ENCODE measurements at regions not wholly inside any gene's neighbourhood (a gene's known extent, or its start where the extent isn't known, plus 50 kb on each side); places are given as distances from the start of the nearest gene placed in this dataset.
"Not testable (repeated sequence)": the region's sequence is repeated elsewhere in the genome, so short reads cannot be mapped to it uniquely, and the experiment has no call there.

- H3K4me3 ChIP-seq (ENCODE audit: low read length), result no peak overlapping the region
- intact Hi-C loops (cut with DNase I), result no loop called here
- H3K9me3 ChIP-seq (ENCODE audit: control insufficient read depth, low read length), result peaks cover 4% of the 10 kb centered on the region
- H3K27ac ChIP-seq (ENCODE audit: low read length), result no peak overlapping the region
- ATAC-seq (no peak), DNase-seq (no peak)
- no peaks in the 10 kb centered on the region for H3K27me3 ChIP-seq (ENCODE audit: control insufficient read depth, insufficient read depth)
- WGBS, result 74% methylated on average over 1 of the region's 1 CpG
- H3K4me1 ChIP-seq (ENCODE audit: control insufficient read depth, insufficient read depth, low read length), result no peaks in the 10 kb centered on the region
Observed at GRCh38 chr19:13684021-13684420, 80.3 kb upstream of the MRI1 start.

- H3K27me3 ChIP-seq (ENCODE audit: control insufficient read depth, insufficient read depth), result no peaks in the 10 kb centered on the region
- no peaks in the 10 kb centered on the region for H3K4me1 ChIP-seq (ENCODE audit: control insufficient read depth, insufficient read depth, low read length)
- peaks cover 4% of the 10 kb centered on the region for H3K9me3 ChIP-seq (ENCODE audit: control insufficient read depth, low read length)
- WGBS, result 72% methylated on average over 3 of the region's 3 CpGs
- ATAC-seq, result no peak
- no peak overlapping the region for H3K27ac ChIP-seq (ENCODE audit: low read length)
- intact Hi-C loops (cut with DNase I), result no loop called here
- DNase-seq, result no peak
- no peak overlapping the region for H3K4me3 ChIP-seq (ENCODE audit: low read length)
Observed at GRCh38 chr19:13681509-13681908, 82.8 kb upstream of the MRI1 start.

- ATAC-seq; H3K4me1 ChIP-seq (ENCODE audit: control insufficient read depth, insufficient read depth, low read length); H3K9me3 ChIP-seq (ENCODE audit: control insufficient read depth, low read length); H3K4me3 ChIP-seq (ENCODE audit: low read length); H3K27me3 ChIP-seq (ENCODE audit: control insufficient read depth, insufficient read depth); intact Hi-C loops (cut with DNase I); H3K27ac ChIP-seq (ENCODE audit: low read length); DNase-seq: not testable (repeated sequence)
- WGBS, result 92% methylated on average over 7 of the region's 7 CpGs
Observed at GRCh38 chr19:13680708-13681360, 83.5 kb upstream of the MRI1 start.

GRCh38 chr19:13676967-13677366 lies 87.4 kb upstream of the MRI1 start:
- H3K9me3 ChIP-seq (ENCODE audit: control insufficient read depth, low read length); H3K4me3 ChIP-seq (ENCODE audit: low read length); ATAC-seq; H3K4me1 ChIP-seq (ENCODE audit: control insufficient read depth, insufficient read depth, low read length); H3K27ac ChIP-seq (ENCODE audit: low read length); intact Hi-C loops (cut with DNase I); H3K27me3 ChIP-seq (ENCODE audit: control insufficient read depth, insufficient read depth); DNase-seq: not testable (repeated sequence)
- 90% methylated on average over 5 of the region's 5 CpGs for WGBS

- DNase-seq; intact Hi-C loops (cut with DNase I); H3K4me1 ChIP-seq (ENCODE audit: control insufficient read depth, insufficient read depth, low read length); H3K27ac ChIP-seq (ENCODE audit: low read length); H3K4me3 ChIP-seq (ENCODE audit: low read length); H3K27me3 ChIP-seq (ENCODE audit: control insufficient read depth, insufficient read depth); H3K9me3 ChIP-seq (ENCODE audit: control insufficient read depth, low read length); ATAC-seq: not testable (repeated sequence)
- 93% methylated on average over 7 of the region's 7 CpGs for WGBS
Observed at GRCh38 chr19:13672480-13673175, 91.7 kb upstream of the MRI1 start.

GRCh38 chr19:13670846-13671245 lies 93.5 kb upstream of the MRI1 start:
- no peak for ATAC-seq
- no peak for DNase-seq
- peaks cover 2% of the 10 kb centered on the region for H3K9me3 ChIP-seq (ENCODE audit: control insufficient read depth, low read length)
- H3K27me3 ChIP-seq (ENCODE audit: control insufficient read depth, insufficient read depth), result no peaks in the 10 kb centered on the region
- 59% methylated on average over 4 of the region's 4 CpGs for WGBS
- H3K27ac ChIP-seq (ENCODE audit: low read length), result no peak overlapping the region
- intact Hi-C loops (cut with DNase I), result no loop called here
- no peaks in the 10 kb centered on the region for H3K4me1 ChIP-seq (ENCODE audit: control insufficient read depth, insufficient read depth, low read length)
- H3K4me3 ChIP-seq (ENCODE audit: low read length), result no peak overlapping the region

GRCh38 chr19:13669780-13670355 lies 94.5 kb upstream of the MRI1 start:
- Histone ChIP-seq H3K4me1 (ENCODE audit: control insufficient read depth, insufficient read depth, low read length) (no peaks in the 10 kb centered on the region), H3K27me3 (ENCODE audit: control insufficient read depth, insufficient read depth) (no peaks in the 10 kb centered on the region), H3K9me3 (ENCODE audit: control insufficient read depth, low read length) (peaks cover 2% of the 10 kb centered on the region), H3K27ac (ENCODE audit: low read length) (peak overlapping the region; percentile 37), H3K4me3 (ENCODE audit: low read length) (no peak overlapping the region)
- ATAC-seq (peak in 1 of 2 donors; percentile 31), DNase-seq (no peak)
- WGBS, result 56% methylated on average over 4 of the region's 4 CpGs
- intact Hi-C loops (cut with DNase I), result no loop called here

GRCh38 chr19:13668964-13669363 lies 95.4 kb upstream of the MRI1 start:
- H3K4me1 ChIP-seq (ENCODE audit: control insufficient read depth, insufficient read depth, low read length), result no peaks in the 10 kb centered on the region
- H3K27ac ChIP-seq (ENCODE audit: low read length), result no peak overlapping the region
- no peaks in the 10 kb centered on the region for H3K27me3 ChIP-seq (ENCODE audit: control insufficient read depth, insufficient read depth)
- ATAC-seq, result no peak
- peaks cover 2% of the 10 kb centered on the region for H3K9me3 ChIP-seq (ENCODE audit: control insufficient read depth, low read length)
- no peak for DNase-seq
- H3K4me3 ChIP-seq (ENCODE audit: low read length), result no peak overlapping the region
- WGBS, result 85% methylated on average over 9 of the region's 9 CpGs
- intact Hi-C loops (cut with DNase I), result no loop called here

- no peaks in the 10 kb centered on the region for H3K27me3 ChIP-seq (ENCODE audit: control insufficient read depth, insufficient read depth)
- H3K4me1 ChIP-seq (ENCODE audit: control insufficient read depth, insufficient read depth, low read length), result no peaks in the 10 kb centered on the region
- H3K9me3 ChIP-seq (ENCODE audit: control insufficient read depth, low read length), result no peaks in the 10 kb centered on the region
- 67% methylated on average over 15 of the region's 15 CpGs for WGBS
- no peak overlapping the region for H3K27ac ChIP-seq (ENCODE audit: low read length)
- intact Hi-C loops (cut with DNase I), result no loop called here
- no peak overlapping the region for H3K4me3 ChIP-seq (ENCODE audit: low read length)
- ATAC-seq (no peak), DNase-seq (no peak)
Observed at GRCh38 chr19:13666165-13666564, 98.2 kb upstream of the MRI1 start.

GRCh38 chr19:13665125-13665905 lies 99.0 kb upstream of the MRI1 start:
- no peaks in the 10 kb centered on the region for H3K4me1 ChIP-seq (ENCODE audit: control insufficient read depth, insufficient read depth, low read length)
- DNase-seq (no peak), ATAC-seq (no peak)
- WGBS, result 66% methylated on average over 12 of the region's 12 CpGs
- intact Hi-C loops (cut with DNase I), result no loop called here
- H3K4me3 ChIP-seq (ENCODE audit: low read length), result no peak overlapping the region
- no peak overlapping the region for H3K27ac ChIP-seq (ENCODE audit: low read length)
- no peaks in the 10 kb centered on the region for H3K9me3 ChIP-seq (ENCODE audit: control insufficient read depth, low read length)
- no peaks in the 10 kb centered on the region for H3K27me3 ChIP-seq (ENCODE audit: control insufficient read depth, insufficient read depth)

Data from right cardiac atrium (tissue), 5 donors.